ENCODE measurements at regions not wholly inside any gene's neighbourhood (a gene's known extent, or its start where the extent isn't known, plus 50 kb on each side); places are given as distances from the start of the nearest gene placed in this dataset.

- TF ChIP-seq, protein P1, sequence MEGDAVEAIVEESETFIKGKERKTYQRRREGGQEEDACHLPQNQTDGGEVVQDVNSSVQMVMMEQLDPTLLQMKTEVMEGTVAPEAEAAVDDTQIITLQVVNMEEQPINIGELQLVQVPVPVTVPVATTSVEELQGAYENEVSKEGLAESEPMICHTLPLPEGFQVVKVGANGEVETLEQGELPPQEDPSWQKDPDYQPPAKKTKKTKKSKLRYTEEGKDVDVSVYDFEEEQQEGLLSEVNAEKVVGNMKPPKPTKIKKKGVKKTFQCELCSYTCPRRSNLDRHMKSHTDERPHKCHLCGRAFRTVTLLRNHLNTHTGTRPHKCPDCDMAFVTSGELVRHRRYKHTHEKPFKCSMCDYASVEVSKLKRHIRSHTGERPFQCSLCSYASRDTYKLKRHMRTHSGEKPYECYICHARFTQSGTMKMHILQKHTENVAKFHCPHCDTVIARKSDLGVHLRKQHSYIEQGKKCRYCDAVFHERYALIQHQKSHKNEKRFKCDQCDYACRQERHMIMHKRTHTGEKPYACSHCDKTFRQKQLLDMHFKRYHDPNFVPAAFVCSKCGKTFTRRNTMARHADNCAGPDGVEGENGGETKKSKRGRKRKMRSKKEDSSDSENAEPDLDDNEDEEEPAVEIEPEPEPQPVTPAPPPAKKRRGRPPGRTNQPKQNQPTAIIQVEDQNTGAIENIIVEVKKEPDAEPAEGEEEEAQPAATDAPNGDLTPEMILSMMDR (conservative IDR thresholded peaks at IDR 0.05; ENCODE audit: low read length) = no peak
- TF ChIP-seq EZH2phosphoT487 (IDR thresholded peaks at IDR 0.05; ENCODE audit: borderline replicate concordance) = no peak
These were observed 169.5 kb downstream of the PAX1 start for GRCh38 chr20:21874921-21875320.

All from Loucy (cell line).